NT2/D1 (cell line): ENCODE measurements at regions not wholly inside any gene's neighbourhood (a gene's known extent, or its start where the extent isn't known, plus 50 kb on each side); places are given as distances from the start of the nearest gene placed in this dataset.

Experiments
- SUZ12 ChIP-seq: IDR thresholded peaks from 2 replicates; pipeline ENCODE4 v1.6.1; 2011; ENCODE audit not compliant: insufficient read length, insufficient read depth; ENCODE audit errors: extremely low read depth
- YY1 ChIP-seq: IDR thresholded peaks from 2 replicates; pipeline ENCODE4 v1.6.1; 2011; ENCODE audit not compliant: insufficient read length, insufficient read depth
- ZNF274 ChIP-seq: IDR thresholded peaks from 2 replicates; pipeline ENCODE4 v1.6.1; 2011; ENCODE audit warnings: mild to moderate bottlenecking, low read depth, low read length

GRCh38 chr5:166942948-166943347, 1348.5 kb upstream of the WWC1 start:
- TF ChIP-seq ZNF274 = no peak
- no peak for TF ChIP-seq SUZ12
- no peak for TF ChIP-seq YY1
